ENCODE measurements at regions not wholly inside any gene's neighbourhood (a gene's known extent, or its start where the extent isn't known, plus 50 kb on each side); places are given as distances from the start of the nearest gene placed in this dataset.

GRCh38 chr6:63424636-63425035, 104.9 kb upstream of the LGSN start:
- no peak overlapping the region for H3K27ac ChIP-seq (ENCODE audit: low read depth, low read length)
- no peaks in the 10 kb centered on the region for H3K36me3 ChIP-seq (ENCODE audit: control insufficient read depth in 1 of 2, insufficient read depth in 2 of 2, low read length in 2 of 2)

More at GRCh38 chr6:63424636-63425035, 104.9 kb upstream of the LGSN start:
- no peak for TF ChIP-seq POLR2AphosphoS5 (IDR thresholded peaks at IDR 0.05; ENCODE audit: low read depth, low read length)
- no peak for TF ChIP-seq SP1 (IDR thresholded peaks at IDR 0.05; ENCODE audit: low read depth)
- no peak for TF ChIP-seq REST (IDR thresholded peaks at IDR 0.05; ENCODE audit: low read depth)
- TF ChIP-seq ZNF274 (IDR thresholded peaks at IDR 0.05; ENCODE audit: low read depth, low read length), result no peak
- no peak for TF ChIP-seq RAD21 (IDR thresholded peaks at IDR 0.05; ENCODE audit: low read depth)
- TF ChIP-seq EZH2phosphoT487 (IDR thresholded peaks at IDR 0.05; ENCODE audit: borderline replicate concordance), result no peak
- no peak for TF ChIP-seq CTCF (IDR thresholded peaks at IDR 0.05 in 2 of 3, conservative IDR thresholded peaks at IDR 0.05 in 1 of 3; ENCODE audit: borderline replicate concordance in 1 of 3, insufficient read depth in 1 of 3, low read depth in 2 of 3, low read length in 2 of 3)
- no peak for TF ChIP-seq EGR1 (IDR thresholded peaks at IDR 0.05; ENCODE audit: low read depth)
- no peak for TF ChIP-seq YY1 (IDR thresholded peaks at IDR 0.05; ENCODE audit: extremely low read depth, insufficient replicate concordance, low read depth, low read length)
- no peak for TF ChIP-seq EZH2 (IDR thresholded peaks at IDR 0.05)
- TF ChIP-seq FOSL1 (IDR thresholded peaks at IDR 0.05; ENCODE audit: low read depth), result no peak
- no peak for TF ChIP-seq CBX3 (IDR thresholded peaks at IDR 0.05; ENCODE audit: low read depth)
- TF ChIP-seq SRF (IDR thresholded peaks at IDR 0.05; ENCODE audit: low read depth), result no peak
- no peak for TF ChIP-seq ELF1 (IDR thresholded peaks at IDR 0.05; ENCODE audit: borderline replicate concordance, low read depth)
- TF ChIP-seq ZFX (IDR thresholded peaks at IDR 0.05), result no peak
- TF ChIP-seq JUND (IDR thresholded peaks at IDR 0.05), result no peak
- no peak for TF ChIP-seq POLR2A (IDR thresholded peaks at IDR 0.05; ENCODE audit: borderline replicate concordance, extremely low read depth, insufficient read depth, insufficient read length)
- no peaks in the 10 kb centered on the region for H3K9me3 ChIP-seq (ENCODE audit: control insufficient read depth in 1 of 2, insufficient read depth in 1 of 2, low read depth in 1 of 2, low read length in 2 of 2)
- H3K27me3 ChIP-seq (ENCODE audit: insufficient read depth, low read length), result no peaks in the 10 kb centered on the region
- no peak for DNase-seq (ENCODE audit: low read depth, low spot score)
- ChIA-PET POLR2A (no interaction called here), RAD21 (ENCODE audit: low non-redundant PET in 1 of 2, low total read pairs in 2 of 2, uncharacterized antibody in 2 of 2, unreplicated experiment in 2 of 2) (no interaction called here), CTCF (no interaction called here)
- no peak overlapping the region for H2AFZ ChIP-seq (ENCODE audit: low read depth, low read length, poor library complexity, severe bottlenecking)
- H3K4me2 ChIP-seq (ENCODE audit: low read length), result no peak overlapping the region
- no peak overlapping the region for H3K4me3 ChIP-seq (replicated peaks in 1 of 2; ENCODE audit: low read depth in 1 of 2, low read length in 2 of 2)
- H3K9ac ChIP-seq (ENCODE audit: low read length), result no peak overlapping the region
- H3K9me2 ChIP-seq (ENCODE audit: insufficient read depth), result no peaks in the 10 kb centered on the region
- intact Hi-C loops (cut with micrococcal nuclease), result no loop called here
- H3K4me1 ChIP-seq (ENCODE audit: control insufficient read depth in 1 of 2, insufficient read depth in 2 of 2, low read length in 2 of 2), result no peaks in the 10 kb centered on the region
- H4K20me1 ChIP-seq (ENCODE audit: insufficient read depth), result no peaks in the 10 kb centered on the region
- H3K79me2 ChIP-seq (ENCODE audit: insufficient read depth, low read length), result no peaks in the 10 kb centered on the region
- no peak for ATAC-seq
- BruUV-seq (replicated peaks), result no TSS peak
